DMS 273 treated with DMSO at 0.1 percent for 48 hours (cell line): ENCODE measurements at regions not wholly inside any gene's neighbourhood (a gene's known extent, or its start where the extent isn't known, plus 50 kb on each side); places are given as distances from the start of the nearest gene placed in this dataset.

Experiments
- DNase-seq: peaks from one replicate; lab custom pipeline; 2025; lab: John Stamatoyannopoulos, UW

- no peak for DNase-seq
These were observed 454.6 kb downstream of the LMO4 start for GRCh38 chr1:87783315-87783714.

- DNase-seq: no peak
These were observed 456.7 kb downstream of the LMO4 start for GRCh38 chr1:87785386-87785785.

- DNase-seq: no peak
These were observed 457.5 kb downstream of the LMO4 start for GRCh38 chr1:87786229-87786628.

GRCh38 chr1:87786861-87787545 lies 458.3 kb downstream of the LMO4 start:
- DNase-seq: no peak

GRCh38 chr1:87787551-87787950 lies 458.9 kb downstream of the LMO4 start:
- DNase-seq: no peak

- DNase-seq: no peak
These were observed 462.1 kb downstream of the LMO4 start for GRCh38 chr1:87790756-87791155.

- no peak for DNase-seq
These were observed 463.5 kb downstream of the LMO4 start for GRCh38 chr1:87791931-87792740.

- no peak for DNase-seq
These were observed 466.3 kb downstream of the LMO4 start for GRCh38 chr1:87794788-87795614.

GRCh38 chr1:87795615-87796337 lies 467.1 kb downstream of the LMO4 start:
- DNase-seq: no peak

GRCh38 chr1:87796471-87796901 lies 467.8 kb downstream of the LMO4 start:
- DNase-seq: no peak

- DNase-seq: no peak
These were observed 470.8 kb downstream of the LMO4 start for GRCh38 chr1:87799451-87799850.

GRCh38 chr1:87800006-87800405 lies 471.3 kb downstream of the LMO4 start:
- no peak for DNase-seq

- DNase-seq: no peak
These were observed 474.7 kb downstream of the LMO4 start for GRCh38 chr1:87803375-87803774.

- DNase-seq: no peak
These were observed 475.4 kb downstream of the LMO4 start for GRCh38 chr1:87804128-87804527.

GRCh38 chr1:87805666-87806378 lies 477.1 kb downstream of the LMO4 start:
- no peak for DNase-seq

GRCh38 chr1:87806379-87807094 lies 477.9 kb downstream of the LMO4 start:
- no peak for DNase-seq

GRCh38 chr1:87810166-87810565 lies 481.5 kb downstream of the LMO4 start:
- no peak for DNase-seq

- no peak for DNase-seq
These were observed 484.3 kb downstream of the LMO4 start for GRCh38 chr1:87812871-87813577.

- DNase-seq: no peak
These were observed 485.9 kb downstream of the LMO4 start for GRCh38 chr1:87814573-87814972.

- no peak for DNase-seq
These were observed 488.0 kb downstream of the LMO4 start for GRCh38 chr1:87816646-87817045.
